ENCODE measurements at regions not wholly inside any gene's neighbourhood (a gene's known extent, or its start where the extent isn't known, plus 50 kb on each side); places are given as distances from the start of the nearest gene placed in this dataset.
A peak's percentile ranks its signal among the peaks of the same experiment; 100 is the strongest.

- DNase-seq (ENCODE audit: low read depth) = no peak
Observed at GRCh38 chr6:18763086-18763485, 375.9 kb downstream of the RNF144B start.

GRCh38 chr6:18784794-18785193, 397.6 kb downstream of the RNF144B start:
- no peak for DNase-seq (ENCODE audit: low read depth)

GRCh38 chr6:18785810-18786490, 398.8 kb downstream of the RNF144B start:
- no peak for DNase-seq (ENCODE audit: low read depth)

GRCh38 chr6:18792866-18793265, 405.7 kb downstream of the RNF144B start:
- no peak for DNase-seq (ENCODE audit: low read depth)

GRCh38 chr6:18795726-18796125, 408.6 kb downstream of the RNF144B start:
- no peak for DNase-seq (ENCODE audit: low read depth)

GRCh38 chr6:18820725-18821124, 433.6 kb downstream of the RNF144B start:
- DNase-seq (ENCODE audit: low read depth) = no peak

GRCh38 chr6:18823782-18824386, 436.7 kb downstream of the RNF144B start:
- peak; percentile 2 for DNase-seq (ENCODE audit: low read depth)

- DNase-seq (ENCODE audit: low read depth) = no peak
Observed at GRCh38 chr6:18829272-18829870, 442.2 kb downstream of the RNF144B start.

- no peak for DNase-seq (ENCODE audit: low read depth)
Observed at GRCh38 chr6:18835976-18836375, 448.8 kb downstream of the RNF144B start.

GRCh38 chr6:18837013-18837412, 449.9 kb downstream of the RNF144B start:
- no peak for DNase-seq (ENCODE audit: low read depth)

- no peak for DNase-seq (ENCODE audit: low read depth)
Observed at GRCh38 chr6:18842534-18842933, 455.4 kb downstream of the RNF144B start.

- DNase-seq (ENCODE audit: low read depth) = no peak
Observed at GRCh38 chr6:18845896-18846295, 458.7 kb downstream of the RNF144B start.

GRCh38 chr6:18846327-18846726, 459.2 kb downstream of the RNF144B start:
- no peak for DNase-seq (ENCODE audit: low read depth)

- DNase-seq (ENCODE audit: low read depth) = no peak
Observed at GRCh38 chr6:18861204-18861603, 474.1 kb downstream of the RNF144B start.

- DNase-seq (ENCODE audit: low read depth) = no peak
Observed at GRCh38 chr6:18883268-18883667, 496.1 kb downstream of the RNF144B start.

GRCh38 chr6:18883851-18884250, 496.7 kb downstream of the RNF144B start:
- no peak for DNase-seq (ENCODE audit: low read depth)

- DNase-seq (ENCODE audit: low read depth) = no peak
Observed at GRCh38 chr6:18893540-18894269, 506.6 kb downstream of the RNF144B start.

GRCh38 chr6:18897350-18897749, 510.2 kb downstream of the RNF144B start:
- DNase-seq (ENCODE audit: low read depth) = no peak

- DNase-seq (ENCODE audit: low read depth) = no peak
Observed at GRCh38 chr6:18904681-18905080, 517.5 kb downstream of the RNF144B start.

GRCh38 chr6:18920701-18921100, 533.6 kb downstream of the RNF144B start:
- DNase-seq (ENCODE audit: low read depth) = no peak

GRCh38 chr6:18931086-18931485, 543.9 kb downstream of the RNF144B start:
- no peak for DNase-seq (ENCODE audit: low read depth)

GRCh38 chr6:18958146-18958545, 571.0 kb downstream of the RNF144B start:
- DNase-seq (ENCODE audit: low read depth) = no peak

- DNase-seq (ENCODE audit: low read depth) = no peak
Observed at GRCh38 chr6:18961566-18961965, 574.4 kb downstream of the RNF144B start.
